Lung microvascular endothelial cell (primary cell): ENCODE measurements at regions not wholly inside any gene's neighbourhood (a gene's known extent, or its start where the extent isn't known, plus 50 kb on each side); places are given as distances from the start of the nearest gene placed in this dataset.

Experiments
- DNase-seq, 2 donors: peaks; one replicate each; pipeline versions ENCODE4 v3.0.0 to v3.0.0-alpha.2; 2010; ENCODE audit warnings: low read depth in 2 of 2

DNA sequence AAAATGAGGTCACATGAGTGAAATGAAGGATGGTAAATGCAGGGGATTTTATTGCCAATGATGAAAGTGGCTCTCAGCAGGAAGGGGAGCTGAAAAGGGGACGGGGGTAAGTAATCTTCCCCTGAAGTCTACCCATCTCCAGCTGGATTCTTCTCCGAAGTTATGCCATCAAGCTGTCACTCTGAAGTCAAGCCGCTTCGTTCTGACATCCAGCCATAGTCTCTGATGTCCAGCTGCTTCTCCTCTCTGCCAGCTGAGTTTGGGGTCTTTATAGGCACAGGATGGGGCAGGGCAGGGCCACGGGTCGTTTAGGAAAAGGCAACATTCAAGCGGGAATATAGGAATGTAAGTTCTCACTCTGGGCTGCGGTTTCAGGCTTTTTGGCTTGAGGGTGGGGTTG is 181.9 kb upstream of the ANO3 start:
- DNase-seq, result no peak

- no peak for DNase-seq
These were observed 173.7 kb upstream of the ANO3 start for GRCh38 chr11:26158251-26158650.

- no peak for DNase-seq
These were observed 169.6 kb upstream of the ANO3 start for GRCh38 chr11:26162291-26162690.

GRCh38 chr11:26186389-26186788 is 145.5 kb upstream of the ANO3 start:
- no peak for DNase-seq

DNA sequence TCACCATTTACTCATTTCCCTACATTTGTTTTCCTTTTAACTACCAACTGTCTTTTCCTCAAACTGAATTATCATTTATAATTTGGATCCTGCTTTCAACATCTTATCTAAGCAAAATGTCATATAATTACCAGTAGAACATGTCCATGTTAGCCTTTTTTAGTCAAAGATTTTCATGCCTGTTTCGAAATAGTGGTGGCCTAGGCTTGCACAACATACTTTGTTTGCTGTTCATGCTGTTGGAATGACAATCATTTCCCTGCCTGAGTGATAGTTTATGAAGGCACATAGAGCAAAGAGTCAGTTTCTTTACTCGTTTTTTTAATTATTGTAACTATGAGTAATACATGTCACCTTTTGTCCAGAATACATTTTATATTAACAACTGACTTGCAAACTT is 144.3 kb upstream of the ANO3 start:
- peak in 1 of 2 donors; percentile 7 for DNase-seq

- DNase-seq, result no peak
These were observed 143.4 kb upstream of the ANO3 start for GRCh38 chr11:26188554-26188953.

- DNase-seq, result no peak
These were observed 140.7 kb upstream of the ANO3 start for GRCh38 chr11:26191193-26191592.

GRCh38 chr11:26193694-26194365 is 138.1 kb upstream of the ANO3 start:
- DNase-seq, result no peak

- DNase-seq, result no peak
These were observed 137.0 kb upstream of the ANO3 start for GRCh38 chr11:26194881-26195280.

- no peak for DNase-seq
These were observed 133.3 kb upstream of the ANO3 start for GRCh38 chr11:26198532-26199096.

DNA sequence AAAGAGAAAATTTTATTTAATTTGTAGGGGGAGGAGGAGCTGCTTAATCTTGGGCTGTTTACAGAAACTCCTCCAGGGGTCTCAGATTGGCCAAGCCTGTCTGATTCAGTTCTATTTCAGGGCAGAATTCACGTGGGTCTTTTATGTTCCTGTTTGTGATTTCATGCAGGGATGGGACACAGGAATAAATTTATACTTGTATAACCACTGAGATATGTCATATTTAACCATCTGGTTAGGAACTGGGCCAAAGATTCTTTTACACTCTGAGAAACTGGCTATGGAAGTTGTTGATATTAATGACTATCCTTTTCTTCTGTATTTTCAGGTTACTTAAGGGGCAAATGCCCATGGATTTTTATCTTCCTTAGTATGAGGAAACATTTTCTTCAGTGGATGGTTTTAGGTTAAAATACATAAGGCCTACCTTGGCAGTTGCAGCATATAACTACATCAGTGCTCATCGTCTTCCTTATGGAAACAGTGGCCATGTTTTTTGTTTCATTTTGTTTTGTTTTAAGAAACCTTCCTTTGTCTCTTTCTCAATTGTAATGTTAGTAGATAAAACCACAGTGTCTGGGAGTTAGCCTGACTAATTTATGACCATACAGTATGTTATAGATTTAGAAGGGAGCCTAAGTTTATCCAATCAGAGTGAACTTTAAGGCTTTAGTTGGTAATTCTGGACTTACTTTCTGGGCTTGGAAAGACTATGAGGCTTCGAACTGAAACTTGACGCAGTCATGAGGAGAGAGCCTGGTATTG is 132.4 kb upstream of the ANO3 start:
- no peak for DNase-seq

- DNase-seq, result no peak
These were observed 130.5 kb upstream of the ANO3 start for GRCh38 chr11:26201411-26201810.

GRCh38 chr11:26202754-26203153 is 129.2 kb upstream of the ANO3 start:
- no peak for DNase-seq

DNA sequence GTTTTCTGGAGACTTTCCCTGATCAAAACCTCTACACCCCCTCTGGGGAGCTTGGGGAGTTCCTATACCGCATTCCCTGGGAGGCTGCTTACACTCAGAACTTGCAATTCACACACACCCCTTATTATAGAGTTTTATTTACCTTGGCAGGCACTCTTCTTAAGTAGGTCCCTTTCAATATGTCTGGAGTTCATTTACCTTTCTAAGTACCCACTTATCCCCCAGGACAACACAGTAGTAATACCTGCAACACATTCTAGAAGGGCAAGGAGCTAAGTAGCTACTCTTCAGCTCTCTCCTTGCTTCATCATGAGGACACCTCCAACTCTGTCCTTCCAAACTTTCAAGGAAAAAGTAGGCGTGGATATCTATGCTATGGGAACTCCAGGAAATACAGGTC is 127.8 kb upstream of the ANO3 start:
- DNase-seq, result no peak

DNA sequence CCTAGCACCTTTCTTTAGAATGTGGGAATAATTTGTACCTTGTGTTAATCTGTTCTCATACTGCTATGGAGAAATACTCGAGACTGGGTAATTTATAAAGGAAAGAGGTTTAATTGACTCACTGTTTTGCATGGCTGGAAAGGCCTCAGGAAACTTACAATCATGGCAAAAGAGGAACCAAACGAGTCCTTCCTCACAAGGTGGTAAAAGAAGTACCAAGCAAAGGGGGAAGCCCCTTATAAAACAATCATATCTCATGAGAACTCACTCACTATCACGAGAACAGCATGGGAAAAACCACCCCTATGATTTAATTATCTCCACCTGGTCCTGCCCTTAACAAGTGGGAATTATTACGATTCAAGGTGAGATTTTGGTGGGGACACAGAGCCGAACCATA is 127.1 kb upstream of the ANO3 start:
- no peak for DNase-seq

- DNase-seq, result peak in 1 of 2 donors; percentile 34
These were observed 112.5 kb upstream of the ANO3 start for GRCh38 chr11:26219183-26220117.

GRCh38 chr11:26225646-26226045 is 106.3 kb upstream of the ANO3 start:
- no peak for DNase-seq

- peak; percentile 59 to 84 for DNase-seq
These were observed 104.6 kb upstream of the ANO3 start for GRCh38 chr11:26227301-26227746.

DNA sequence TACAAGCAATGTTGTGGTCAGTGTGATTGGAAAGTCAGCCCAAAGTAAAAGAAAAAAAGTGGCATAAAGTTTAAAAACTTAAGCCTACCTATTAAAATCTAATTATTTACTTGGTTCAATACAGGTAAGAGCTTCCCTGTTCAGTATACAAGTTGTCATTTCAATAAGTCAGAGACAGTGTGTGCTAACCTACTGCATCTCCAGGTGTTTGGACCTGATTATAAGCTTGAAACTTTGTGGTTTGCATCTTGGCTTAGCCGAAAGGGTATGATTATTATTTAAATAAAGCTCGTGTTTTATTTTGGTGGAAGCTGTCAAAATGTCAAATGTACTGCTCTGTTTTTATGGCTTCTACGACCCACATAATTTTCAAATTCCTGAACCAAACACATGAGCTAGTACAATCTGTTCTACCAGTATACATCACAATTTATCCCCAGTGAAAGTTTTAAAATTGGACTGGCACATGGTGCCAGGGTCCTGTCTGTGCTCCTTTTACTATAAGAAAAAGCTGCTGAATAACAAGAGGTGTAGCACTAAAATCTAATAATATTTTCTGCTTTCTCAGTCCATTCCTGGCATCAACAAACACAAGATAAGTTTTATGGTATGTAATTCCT is 103.9 kb upstream of the ANO3 start:
- no peak for DNase-seq

DNA sequence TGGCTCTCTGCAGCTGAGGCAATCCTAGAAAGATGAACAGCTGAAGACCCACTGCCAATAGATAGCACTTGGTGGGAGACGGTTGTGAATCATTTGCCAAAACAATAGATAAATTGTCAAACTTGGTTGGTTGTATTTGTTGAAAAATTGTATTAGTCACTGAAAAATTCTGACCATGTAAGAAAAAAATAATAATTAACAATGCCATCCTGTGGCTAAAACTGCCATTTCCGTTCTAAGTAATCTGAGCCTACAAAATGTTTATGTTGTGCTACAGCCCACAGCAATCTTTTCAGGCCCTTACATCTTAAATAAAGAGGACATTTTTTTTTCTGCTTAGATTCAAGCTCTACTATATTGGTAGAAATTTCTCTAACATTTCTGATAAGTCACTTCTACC is 103.2 kb upstream of the ANO3 start:
- DNase-seq, result peak in 1 of 2 donors; percentile 36

DNA sequence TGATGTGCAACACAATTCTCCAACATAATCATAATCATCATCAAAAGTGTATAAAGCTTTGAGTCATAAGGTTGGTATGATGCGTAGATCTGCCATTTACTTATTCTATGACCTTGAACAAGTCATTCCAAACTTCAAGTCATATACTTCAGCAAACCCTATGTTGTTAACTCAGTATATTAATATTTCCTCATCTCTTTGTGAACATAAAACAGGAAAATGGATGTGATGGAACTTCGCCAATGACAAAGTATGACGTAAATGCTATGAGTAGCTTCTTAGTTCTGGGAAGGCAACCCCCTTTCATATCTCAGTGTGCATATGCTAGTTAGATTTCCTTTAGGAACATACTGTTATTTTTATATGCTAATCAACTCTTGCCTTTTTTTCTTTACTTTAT is 102.7 kb upstream of the ANO3 start:
- peak; percentile 67 to 96 for DNase-seq
